H1 (cell line): ENCODE measurements at regions not wholly inside any gene's neighbourhood (a gene's known extent, or its start where the extent isn't known, plus 50 kb on each side); places are given as distances from the start of the nearest gene placed in this dataset.

Experiments used
- CTCF ChIA-PET: fragments of 300-600 bp; sonication (Branson Sonifier 250); formaldehyde crosslinking; loops from one replicate; lab custom pipeline; 2021; ENCODE audit not compliant: partially characterized antibody; lab: Charles Lee
- POLR2A ChIA-PET: fragments of 300-600 bp; sonication (Branson Sonifier 250); formaldehyde crosslinking; loops from one replicate; lab custom pipeline; 2021; ENCODE audit warnings: inconsistent platforms; ENCODE audit not compliant: partially characterized antibody; lab: Charles Lee
- DNase-seq, 2 experiments: peaks; one replicate each; pipeline versions ENCODE4 v3.0.0 to v3.0.0-alpha.2; 2010 to 2022; ENCODE audit warnings: low spot score in 2 of 2, low read depth in 1 of 2, mixed read lengths in 1 of 2
- FAIRE-seq: peaks from 2 replicates; lab custom pipeline; 2011; peaks lifted over from hg19 to GRCh38; lab: Jason Lieb, UNC
- H2AFZ ChIP-seq: 2 replicates; pipeline ENCODE4 v1.8.1; 2012; ENCODE audit warnings: low read length, inconsistent platforms
- H2AK5ac ChIP-seq: 2 replicates; pipeline ENCODE4 v1.6.1; 2013; ENCODE audit warnings: low read depth, low read length
- H2BK120ac ChIP-seq: replicated peaks from 2 replicates; pipeline ENCODE3; 2013; ENCODE audit warnings: low read depth, low read length, inconsistent platforms
- H2BK12ac ChIP-seq: 2 replicates; pipeline ENCODE4 v1.6.1; 2013; ENCODE audit warnings: low read depth, low read length
- H2BK15ac ChIP-seq: 2 replicates; pipeline ENCODE4 v1.6.1; 2013; ENCODE audit warnings: low read length
- H2BK20ac ChIP-seq: 2 replicates; pipeline ENCODE4 v1.6.1; 2013; ENCODE audit warnings: low read length
- H2BK5ac ChIP-seq: 2 replicates; pipeline ENCODE4 v1.6.1; 2013; ENCODE audit warnings: low read depth, low read length
- H3K14ac ChIP-seq: 2 replicates; pipeline ENCODE4 v1.6.1; 2013; ENCODE audit warnings: inconsistent platforms; ENCODE audit not compliant: insufficient read length
- H3K18ac ChIP-seq: 2 replicates; pipeline ENCODE4 v1.6.1; 2013; ENCODE audit warnings: low read length; ENCODE audit errors: extremely low read depth
- H3K23ac ChIP-seq: 2 replicates; pipeline ENCODE4 v1.6.1; 2013; ENCODE audit warnings: inconsistent platforms; ENCODE audit not compliant: insufficient read length
- H3K23me2 ChIP-seq: 2 replicates; pipeline ENCODE4 v1.6.1; 2013; ENCODE audit warnings: low read depth, low read length
- H3K27ac ChIP-seq: 2 replicates; pipeline ENCODE4 v1.6.1; 2011; ENCODE audit warnings: low read depth, low read length, inconsistent platforms
- H3K27me3 ChIP-seq, 4 experiments: replicated peaks in 1 of 4; 1 replicate in 1 of 4; 2 replicates in 3 of 4; pipeline versions ENCODE4 v1.6.1 to v1.8.1; 2011 to 2013; ENCODE audit warnings: low read length in 3 of 4, mild to moderate bottlenecking in 3 of 4, inconsistent platforms in 2 of 4, mixed read lengths in 2 of 4, moderate library complexity in 1 of 4; ENCODE audit not compliant: control insufficient read depth in 3 of 4, insufficient read depth in 3 of 4; ENCODE audit errors: extremely low read depth in 1 of 4
- H3K36me3 ChIP-seq, 4 experiments: 2 replicates each; pipeline versions ENCODE4 v1.6.1 to v1.8.1; 2011 to 2013; ENCODE audit warnings: mild to moderate bottlenecking in 4 of 4, low read length in 3 of 4, moderate library complexity in 2 of 4, control low read depth in 1 of 4, inconsistent platforms in 1 of 4; ENCODE audit not compliant: insufficient read depth in 4 of 4, control insufficient read depth in 2 of 4
- H3K4ac ChIP-seq: replicated peaks from 2 replicates; pipeline ENCODE3; 2013; ENCODE audit warnings: low read length, low read depth, mixed read lengths, inconsistent platforms; ENCODE audit not compliant: insufficient read length
- H3K4me1 ChIP-seq, 4 experiments: replicated peaks in 1 of 4; 1 replicate in 1 of 4; 2 replicates in 3 of 4; pipeline versions ENCODE4 v1.6.1 to v1.8.1; 2011 to 2013; ENCODE audit warnings: low read length in 3 of 4, inconsistent platforms in 2 of 4, mixed read lengths in 1 of 4; ENCODE audit not compliant: insufficient read depth in 4 of 4, control insufficient read depth in 3 of 4
- H3K4me2 ChIP-seq, 2 experiments: 2 replicates each; pipeline versions ENCODE4 v1.6.1 to v1.8.1; 2011 to 2013; ENCODE audit warnings: low read depth in 2 of 2, low read length in 2 of 2, control low read depth in 1 of 2, inconsistent platforms in 1 of 2, mild to moderate bottlenecking in 1 of 2; ENCODE audit not compliant: insufficient read depth in 1 of 2
- H3K4me3 ChIP-seq, 4 experiments: fragments of 200-600, 300-600 bp in 1 of 4; sonication (generic), shearing (Covaris generic), sonication (Bioruptor Twin) in 1 of 4; 2 replicates each; pipeline versions ENCODE4 v1.5.1 to v1.8.1; 2011 to 2016; ENCODE audit warnings: low read length in 4 of 4, low read depth in 3 of 4, control low read depth in 2 of 4, inconsistent platforms in 2 of 4, mild to moderate bottlenecking in 2 of 4, mixed read lengths in 1 of 4, moderate library complexity in 1 of 4; ENCODE audit not compliant: insufficient read depth in 2 of 4; ENCODE audit errors: extremely low read depth in 1 of 4
- H3K56ac ChIP-seq: replicated peaks from 2 replicates; pipeline ENCODE3; 2013; ENCODE audit warnings: low read depth, mild to moderate bottlenecking, mixed read lengths, low read length, inconsistent platforms; ENCODE audit not compliant: insufficient read length
- H3K79me1 ChIP-seq: 2 replicates; pipeline ENCODE4 v1.6.1; 2013; ENCODE audit warnings: low read depth, low read length, control low read depth
- H3K79me2 ChIP-seq, 2 experiments: 2 replicates each; pipeline versions ENCODE4 v1.6.1 to v1.8.1; 2012 to 2013; ENCODE audit warnings: low read length in 2 of 2, mild to moderate bottlenecking in 2 of 2, inconsistent platforms in 1 of 2; ENCODE audit not compliant: insufficient read depth in 2 of 2, control insufficient read depth in 1 of 2
- H3K9ac ChIP-seq, 4 experiments: replicated peaks in 1 of 4; 1 replicate in 1 of 4; 2 replicates in 3 of 4; pipeline versions ENCODE4 v1.6.1 to v1.8.1; 2011 to 2013; ENCODE audit warnings: low read depth in 3 of 4, low read length in 3 of 4, control low read depth in 2 of 4, mild to moderate bottlenecking in 2 of 4, moderate library complexity in 2 of 4, inconsistent platforms in 1 of 4; ENCODE audit errors: extremely low read depth in 1 of 4
- H3K9me3 ChIP-seq, 2 experiments: 2 replicates each; pipeline versions ENCODE4 v1.6.1 to v1.8.1; 2012 to 2013; ENCODE audit warnings: mild to moderate bottlenecking in 2 of 2, moderate library complexity in 2 of 2, control low read depth in 1 of 2, inconsistent platforms in 1 of 2, low read depth in 1 of 2, low read length in 1 of 2, mixed read lengths in 1 of 2; ENCODE audit not compliant: insufficient read depth in 2 of 2
- H4K20me1 ChIP-seq, 2 experiments: replicated peaks in 1 of 2; 2 replicates each; pipeline versions ENCODE3 to v1.8.1; 2011 to 2013; ENCODE audit warnings: inconsistent platforms in 2 of 2, low read length in 2 of 2, mild to moderate bottlenecking in 1 of 2; ENCODE audit not compliant: insufficient read depth in 2 of 2, control insufficient read depth in 1 of 2
- H4K5ac ChIP-seq: 2 replicates; pipeline ENCODE4 v1.6.1; 2013; ENCODE audit warnings: low read length, low read depth, mixed read lengths, inconsistent platforms; ENCODE audit not compliant: insufficient read length
- H4K8ac ChIP-seq: 2 replicates; pipeline ENCODE4 v1.8.0; 2013; ENCODE audit warnings: mild to moderate bottlenecking, moderate library complexity, low read length, inconsistent platforms; ENCODE audit not compliant: insufficient read depth; ENCODE audit errors: extremely low read depth
- H4K91ac ChIP-seq: replicated peaks from 2 replicates; pipeline ENCODE3; 2013; ENCODE audit warnings: low read length, mixed read lengths, inconsistent platforms; ENCODE audit not compliant: insufficient read length
- CBX8 ChIP-seq: fragments of 300-800, 300-1000 bp; sonication (generic); IDR thresholded peaks from 2 replicates; pipeline ENCODE4 v1.7.1; 2016; ENCODE audit warnings: low read depth, low read length, borderline replicate concordance
- CHD1 ChIP-seq: IDR thresholded peaks from 2 replicates; pipeline ENCODE4 v1.6.1; 2012; ENCODE audit warnings: low read depth, low read length, improper control_type of control experiment
- GABPA ChIP-seq: IDR thresholded peaks from 2 replicates; pipeline ENCODE4 v1.6.1; 2011; ENCODE audit warnings: mild to moderate bottlenecking, low read length, moderate library complexity, borderline replicate concordance; ENCODE audit not compliant: insufficient read depth
- GTF2F1 ChIP-seq: IDR thresholded peaks from 2 replicates; pipeline ENCODE4 v1.6.1; 2012; ENCODE audit warnings: low read depth, low read length, improper control_type of control experiment, borderline replicate concordance
- HDAC2 ChIP-seq, 2 experiments: fragments of 300-600 bp in 1 of 2; sonication (generic) in 1 of 2; IDR thresholded peaks; 2 replicates each; pipeline ENCODE4 v1.6.1; 2011 to 2012; ENCODE audit warnings: low read depth in 2 of 2, low read length in 2 of 2, mild to moderate bottlenecking in 2 of 2, moderate library complexity in 2 of 2, borderline replicate concordance in 1 of 2, inconsistent platforms in 1 of 2
- JUN ChIP-seq: IDR thresholded peaks from 2 replicates; pipeline ENCODE4 v1.6.1; 2011; ENCODE audit warnings: low read depth, mild to moderate bottlenecking, improper control_type of control experiment, low read length
- KDM4A ChIP-seq: IDR thresholded peaks from one replicate; pipeline ENCODE4 v1.7.1; 2012; ENCODE audit warnings: low read depth, mild to moderate bottlenecking, moderate library complexity, low read length, inconsistent platforms; ENCODE audit not compliant: severe bottlenecking
- TBP ChIP-seq: IDR thresholded peaks from 2 replicates; pipeline ENCODE4 v1.6.1; 2011; ENCODE audit warnings: low read depth, low read length, improper control_type of control experiment
- TCF12 ChIP-seq: IDR thresholded peaks from 2 replicates; pipeline ENCODE4 v1.6.1; 2011; ENCODE audit warnings: low read depth, mild to moderate bottlenecking, low read length
- WGBS, 2 experiments: shearing (Covaris generic) in 1 of 2; methylation state at CpG; one replicate each; pipeline versions ENCODE4 v1.1.6 to v1.1.7; 2013 to 2015; ENCODE audit warnings: low lambda C conversion rate in 2 of 2, mixed read lengths in 2 of 2, inconsistent platforms in 1 of 2, low coverage in 1 of 2, missing lambda C conversion rate in 1 of 2; ENCODE audit not compliant: insufficient replicate concordance in 2 of 2, insufficient coverage in 1 of 2, insufficient read length in 1 of 2; ENCODE audit errors: extremely low coverage in 1 of 2, missing lambda C conversion rate in 1 of 2; 5-methylcytosine and 5-hydroxymethylcytosine counted together
- TF ChIP-seq, protein P1 (sequence below): IDR thresholded peaks from 2 replicates; pipeline ENCODE4 v1.6.1; 2011; ENCODE audit warnings: low read depth, mild to moderate bottlenecking, low read length; ENCODE audit not compliant: insufficient read depth
- TF ChIP-seq, protein P2 (sequence below), 3 experiments: IDR thresholded peaks; 1 replicate in 2 of 3; 2 replicates in 1 of 3; pipeline versions ENCODE4 v1.5.1 to v1.6.1; 2011; ENCODE audit warnings: low read length in 3 of 3, mild to moderate bottlenecking in 3 of 3, inconsistent platforms in 2 of 3, low read depth in 1 of 3, moderate library complexity in 1 of 3; ENCODE audit not compliant: insufficient read depth in 1 of 3; ENCODE audit errors: control extremely low read depth in 1 of 3

DNA sequence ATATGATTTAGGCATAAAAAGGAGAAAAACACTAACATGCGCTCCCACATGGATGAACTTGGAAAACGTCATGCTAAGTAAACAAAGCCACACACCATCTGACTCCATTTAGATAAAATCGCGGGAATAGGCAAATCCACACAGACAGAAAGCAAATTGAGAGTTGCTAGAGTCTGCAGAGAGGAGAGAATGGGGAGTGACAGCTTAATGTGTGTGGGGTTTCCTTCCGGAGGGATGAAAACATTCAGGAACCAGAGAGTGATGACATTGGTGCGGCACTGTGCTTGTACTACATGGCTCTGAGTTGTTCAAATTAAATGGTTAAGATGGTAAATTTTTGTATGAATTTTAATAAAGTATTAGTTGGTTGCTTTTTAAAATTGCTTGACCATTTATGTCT lies 482.9 kb upstream of the AKR1E2 start:
- Histone ChIP-seq H3K23ac (no peak overlapping the region), H3K9ac (no peak overlapping the region), H4K20me1 (no peaks in the 10 kb centered on the region), H3K79me1 (no peaks in the 10 kb centered on the region), H2AFZ (no peak overlapping the region), H3K4ac (no peak overlapping the region), H4K5ac (no peak overlapping the region), H2BK5ac (no peak overlapping the region), H3K14ac (no peak overlapping the region), H2BK20ac (no peak overlapping the region), H3K27ac (no peak overlapping the region), H3K36me3 (no peaks in the 10 kb centered on the region), H2BK12ac (no peak overlapping the region), H4K8ac (no peak overlapping the region), H3K4me3 (no peak overlapping the region), H3K23me2 (peaks cover 3% of the 10 kb centered on the region; the same call in 1 of the 2 replicates), H3K56ac (no peak overlapping the region), H2BK120ac (no peak overlapping the region), H3K79me2 (no peaks in the 10 kb centered on the region), H4K91ac (no peak overlapping the region), H3K4me2 (no peak overlapping the region), H3K4me1 (peaks cover 0 to 4% (median 1%) of the 10 kb centered on the region in 4 experiments; a peak in 2 of 7 replicates), H3K27me3 (no peaks in the 10 kb centered on the region), H2BK15ac (no peak overlapping the region), H3K18ac (no peak overlapping the region), H3K9me3 (no peaks in the 10 kb centered on the region), H2AK5ac (no peak overlapping the region)
- FAIRE-seq (no peak), DNase-seq (no peak)
- ChIA-PET POLR2A (no interaction called here), CTCF (interaction anchor here (0.5 to 1.2 kb wide), 3 partner anchors 11 to 54 kb away, joined by 3 to 4 read pairs (median 3); no protein-coding TSS in a partner anchor)
- 94% methylated on average over 6 of the region's 6 CpGs; no CpG with 5 or more reads in 1 of the 2 experiments for WGBS, 2 experiments
- TF ChIP-seq CHD1 (no peak), KDM4A (no peak), TBP (no peak), JUN (no peak), GABPA (no peak), TCF12 (no peak), CBX8 (no peak), HDAC2 (IDR thresholded peaks at IDR 0.05; ENCODE audit: borderline replicate concordance in 1 of 2, low read depth in 2 of 2, low read length in 2 of 2) (no peak), GTF2F1 (no peak)
- TF ChIP-seq, protein P1, sequence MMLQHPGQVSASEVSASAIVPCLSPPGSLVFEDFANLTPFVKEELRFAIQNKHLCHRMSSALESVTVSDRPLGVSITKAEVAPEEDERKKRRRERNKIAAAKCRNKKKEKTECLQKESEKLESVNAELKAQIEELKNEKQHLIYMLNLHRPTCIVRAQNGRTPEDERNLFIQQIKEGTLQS: no peak
- TF ChIP-seq, protein P2, sequence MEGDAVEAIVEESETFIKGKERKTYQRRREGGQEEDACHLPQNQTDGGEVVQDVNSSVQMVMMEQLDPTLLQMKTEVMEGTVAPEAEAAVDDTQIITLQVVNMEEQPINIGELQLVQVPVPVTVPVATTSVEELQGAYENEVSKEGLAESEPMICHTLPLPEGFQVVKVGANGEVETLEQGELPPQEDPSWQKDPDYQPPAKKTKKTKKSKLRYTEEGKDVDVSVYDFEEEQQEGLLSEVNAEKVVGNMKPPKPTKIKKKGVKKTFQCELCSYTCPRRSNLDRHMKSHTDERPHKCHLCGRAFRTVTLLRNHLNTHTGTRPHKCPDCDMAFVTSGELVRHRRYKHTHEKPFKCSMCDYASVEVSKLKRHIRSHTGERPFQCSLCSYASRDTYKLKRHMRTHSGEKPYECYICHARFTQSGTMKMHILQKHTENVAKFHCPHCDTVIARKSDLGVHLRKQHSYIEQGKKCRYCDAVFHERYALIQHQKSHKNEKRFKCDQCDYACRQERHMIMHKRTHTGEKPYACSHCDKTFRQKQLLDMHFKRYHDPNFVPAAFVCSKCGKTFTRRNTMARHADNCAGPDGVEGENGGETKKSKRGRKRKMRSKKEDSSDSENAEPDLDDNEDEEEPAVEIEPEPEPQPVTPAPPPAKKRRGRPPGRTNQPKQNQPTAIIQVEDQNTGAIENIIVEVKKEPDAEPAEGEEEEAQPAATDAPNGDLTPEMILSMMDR (IDR thresholded peaks at IDR 0.05; ENCODE audit: control extremely low read depth in 1 of 3, insufficient read depth in 1 of 3, low read depth in 1 of 3, low read length in 3 of 3): no peak
